ENCODE measurements at regions not wholly inside any gene's neighbourhood (a gene's known extent, or its start where the extent isn't known, plus 50 kb on each side); places are given as distances from the start of the nearest gene placed in this dataset.

- DNase-seq = no peak
These were observed 1404.2 kb upstream of the CELF2 start for GRCh38 chr10:9613338-9614075.

DNA sequence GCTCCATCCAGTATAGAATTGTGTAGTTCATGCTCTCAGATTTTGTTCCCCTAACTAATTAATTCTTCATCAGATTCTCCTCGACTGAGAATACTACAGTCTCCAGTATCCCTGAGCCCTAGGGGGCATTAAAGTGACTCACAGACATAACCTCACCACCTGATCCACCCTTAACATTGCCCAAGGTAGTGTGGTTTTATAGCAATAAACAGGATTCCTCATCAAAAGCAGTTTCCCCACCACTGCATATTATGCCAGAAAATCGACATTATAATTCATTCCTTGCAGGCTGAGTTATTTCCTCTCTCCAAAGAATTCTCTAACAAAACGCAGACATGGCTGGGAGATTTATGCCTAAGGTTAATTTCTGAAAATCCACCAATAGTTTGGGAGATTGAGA is 1402.5 kb upstream of the CELF2 start:
- DNase-seq = no peak

DNA sequence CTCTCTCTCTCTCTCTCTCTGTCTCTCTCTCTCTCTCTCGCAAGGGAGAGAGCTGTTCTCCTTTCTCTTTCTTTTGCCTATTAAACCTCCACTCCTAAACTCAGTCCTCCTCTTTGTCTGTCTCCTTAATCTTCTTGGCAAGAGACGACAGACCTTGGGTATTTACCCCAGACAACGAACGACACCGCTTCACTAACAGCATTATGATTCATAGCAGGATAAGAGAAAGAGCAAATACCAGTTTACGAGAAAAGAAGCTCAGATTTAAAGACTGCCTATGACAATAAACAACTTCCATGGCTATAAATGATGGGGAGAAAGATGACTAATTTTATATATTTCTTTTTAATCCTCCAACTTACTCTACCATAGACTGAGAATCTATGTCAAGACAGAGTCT is 1396.5 kb upstream of the CELF2 start:
- no peak for DNase-seq

DNA sequence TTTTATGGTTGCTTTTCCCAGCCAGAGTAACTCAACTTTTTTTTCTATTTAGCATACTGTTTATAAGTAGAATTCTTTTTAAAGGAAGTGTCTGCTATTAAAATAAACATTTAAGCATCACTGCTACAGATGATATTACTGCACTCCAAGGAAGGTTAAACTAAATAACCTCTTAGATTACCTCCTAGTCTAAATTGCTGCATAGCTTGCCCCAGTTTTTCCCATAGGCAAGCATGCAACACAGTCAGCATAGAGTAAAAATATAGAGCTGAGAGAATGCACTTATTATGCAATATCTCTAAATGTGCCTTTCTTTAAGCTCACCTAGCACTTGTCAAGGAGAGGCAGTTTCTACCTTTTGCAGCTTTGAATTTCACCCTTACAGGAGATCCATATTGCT is 1392.4 kb upstream of the CELF2 start:
- DNase-seq = no peak

GRCh38 chr10:9634466-9634865 is 1383.2 kb upstream of the CELF2 start:
- no peak for DNase-seq

- no peak for DNase-seq
These were observed 1382.0 kb upstream of the CELF2 start for GRCh38 chr10:9635691-9636090.

DNA sequence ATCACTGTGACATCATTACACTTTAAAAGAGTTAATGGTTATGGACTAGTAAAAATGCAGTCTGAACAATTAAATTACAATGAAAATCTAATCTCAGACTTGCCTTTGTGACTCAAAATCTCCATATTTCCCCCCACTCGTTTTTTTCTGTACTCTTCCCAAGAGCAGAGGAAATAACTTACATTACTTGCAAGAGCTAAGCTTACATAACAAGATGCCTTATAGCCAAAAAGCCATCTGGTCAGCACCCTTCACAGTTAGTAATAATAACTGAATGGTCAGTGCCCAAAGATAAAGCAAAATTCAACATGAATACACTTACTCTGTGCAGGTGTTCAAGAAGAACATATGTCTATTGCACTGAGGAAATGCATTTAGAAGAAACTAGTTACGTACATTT is 1381.5 kb upstream of the CELF2 start:
- DNase-seq = no peak

- DNase-seq = no peak
These were observed 1373.9 kb upstream of the CELF2 start for GRCh38 chr10:9643782-9644181.

- no peak for DNase-seq
These were observed 1372.3 kb upstream of the CELF2 start for GRCh38 chr10:9645404-9645803.

- no peak for DNase-seq
These were observed 1371.6 kb upstream of the CELF2 start for GRCh38 chr10:9645928-9646600.

DNA sequence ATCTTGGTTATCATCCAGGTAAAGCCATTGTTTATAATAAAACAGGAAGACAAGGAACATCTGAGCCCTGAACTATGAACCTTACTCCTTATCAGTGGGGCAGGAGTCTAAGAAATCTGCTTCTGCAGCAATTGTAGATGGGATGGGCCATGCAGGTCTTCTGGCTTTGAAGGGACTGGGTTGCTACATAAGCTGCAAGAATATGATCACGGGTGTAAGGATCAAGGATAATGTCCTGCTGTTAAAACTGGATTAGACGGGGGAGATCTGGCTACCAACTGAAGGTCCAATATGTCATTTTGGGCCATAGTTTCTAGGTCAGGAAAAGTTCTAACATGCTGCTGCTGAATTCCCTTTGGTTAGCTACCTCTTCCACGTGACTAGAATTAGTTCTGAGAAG is 1363.4 kb upstream of the CELF2 start:
- no peak for DNase-seq

DNA sequence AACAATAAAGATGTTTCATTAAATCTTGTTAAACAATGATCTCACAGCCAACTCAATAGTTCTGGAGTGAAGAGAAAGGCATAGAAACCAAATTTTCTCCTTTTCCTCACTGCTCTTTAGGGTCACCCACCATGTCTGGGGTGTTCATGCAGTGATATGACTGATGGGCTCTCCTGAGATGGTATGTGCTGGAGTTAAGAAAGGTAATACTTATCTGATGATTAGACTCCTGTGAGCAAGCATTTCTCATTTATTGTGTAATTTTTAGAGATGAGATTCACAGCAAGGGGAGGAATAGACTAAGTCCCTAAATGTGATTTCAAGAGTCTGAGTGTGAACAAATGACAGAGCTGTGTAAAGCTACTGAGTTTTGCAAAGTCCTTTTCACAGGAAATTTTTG is 1361.3 kb upstream of the CELF2 start:
- DNase-seq = no peak

GRCh38 chr10:9656996-9657395 is 1360.7 kb upstream of the CELF2 start:
- DNase-seq = no peak

GRCh38 chr10:9657530-9657929 is 1360.1 kb upstream of the CELF2 start:
- DNase-seq = no peak

GRCh38 chr10:9668411-9668810 is 1349.3 kb upstream of the CELF2 start:
- DNase-seq = no peak

GRCh38 chr10:9670911-9671310 is 1346.8 kb upstream of the CELF2 start:
- DNase-seq = no peak

GRCh38 chr10:9681655-9682054 is 1336.0 kb upstream of the CELF2 start:
- no peak for DNase-seq

DNA sequence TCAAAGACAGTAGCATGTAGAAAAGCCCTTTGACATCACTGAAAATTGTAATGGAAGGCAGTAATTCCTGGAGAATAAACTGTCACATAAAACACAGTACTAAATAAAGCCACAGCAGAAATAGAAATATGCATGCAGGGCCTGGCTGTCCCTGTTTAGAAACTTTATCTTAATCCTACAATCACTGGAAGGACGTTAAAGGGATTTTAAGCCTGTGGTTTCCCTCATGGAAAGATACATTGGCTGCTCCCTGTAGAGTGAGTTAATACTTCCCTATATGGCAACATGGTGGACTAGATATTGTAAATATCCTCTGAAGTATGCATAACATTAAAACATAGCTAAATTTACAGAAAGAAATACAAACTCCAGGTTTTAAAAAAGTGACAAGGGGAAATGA is 1334.9 kb upstream of the CELF2 start:
- DNase-seq = no peak

- DNase-seq = no peak
These were observed 1333.5 kb upstream of the CELF2 start for GRCh38 chr10:9684186-9684585.

DNA sequence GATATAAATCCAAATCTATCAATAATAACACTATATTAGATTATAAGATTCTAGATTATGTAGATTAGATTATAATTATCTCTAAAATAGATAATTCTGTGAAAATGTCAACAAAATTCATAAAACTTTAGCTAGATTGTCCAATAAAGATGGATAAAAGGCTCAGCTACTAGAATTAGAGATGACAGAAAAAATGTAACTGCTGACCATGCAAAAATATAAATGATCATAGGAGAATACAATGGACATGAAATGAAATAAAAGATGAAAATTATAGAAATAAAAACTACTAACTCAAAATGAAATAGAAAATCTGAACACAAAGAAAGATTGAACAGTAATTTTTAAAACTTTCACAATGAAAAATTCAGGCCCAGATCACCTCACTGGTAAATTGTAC is 1332.1 kb upstream of the CELF2 start:
- DNase-seq = no peak

DNA sequence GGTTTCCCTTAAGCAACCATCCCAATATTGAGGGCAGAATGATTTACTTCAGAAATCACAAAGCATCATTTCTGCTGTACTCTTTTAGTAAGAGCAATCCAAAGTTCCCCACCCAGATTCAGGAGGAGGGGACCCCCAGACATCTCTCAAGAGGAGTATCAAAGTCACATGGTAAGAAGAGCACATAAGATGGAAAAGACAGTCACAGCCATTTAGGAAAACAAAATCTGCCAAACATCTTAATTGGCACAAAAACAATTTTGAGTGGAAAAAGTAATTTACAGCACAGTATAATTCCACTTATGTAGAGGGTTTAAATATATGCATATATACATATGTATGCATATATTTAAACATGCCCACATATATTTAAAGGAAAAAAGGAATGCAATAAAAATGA is 1329.0 kb upstream of the CELF2 start:
- DNase-seq = no peak

DNA sequence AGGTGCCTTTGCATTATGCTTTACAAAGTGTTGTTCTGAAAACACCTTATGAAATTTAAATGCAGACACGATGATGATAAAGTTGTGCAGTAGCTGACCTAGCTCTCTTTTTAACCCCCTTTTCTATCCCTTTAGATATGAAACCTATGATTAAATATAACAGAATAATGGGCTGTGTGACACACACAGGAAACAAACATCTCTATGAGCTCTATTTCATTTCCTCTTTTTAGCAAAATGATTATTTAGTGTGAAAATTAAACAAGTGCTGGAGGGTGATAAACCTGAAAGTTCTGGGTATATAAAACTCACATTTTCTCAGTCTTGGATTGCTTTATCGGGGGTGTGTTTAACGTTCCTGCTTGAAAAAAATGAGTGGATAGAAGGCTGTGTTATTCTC is 1310.5 kb upstream of the CELF2 start:
- DNase-seq = no peak

GRCh38 chr10:9709849-9710248 is 1307.8 kb upstream of the CELF2 start:
- no peak for DNase-seq

- DNase-seq = no peak
These were observed 1305.3 kb upstream of the CELF2 start for GRCh38 chr10:9712393-9712792.

DNA sequence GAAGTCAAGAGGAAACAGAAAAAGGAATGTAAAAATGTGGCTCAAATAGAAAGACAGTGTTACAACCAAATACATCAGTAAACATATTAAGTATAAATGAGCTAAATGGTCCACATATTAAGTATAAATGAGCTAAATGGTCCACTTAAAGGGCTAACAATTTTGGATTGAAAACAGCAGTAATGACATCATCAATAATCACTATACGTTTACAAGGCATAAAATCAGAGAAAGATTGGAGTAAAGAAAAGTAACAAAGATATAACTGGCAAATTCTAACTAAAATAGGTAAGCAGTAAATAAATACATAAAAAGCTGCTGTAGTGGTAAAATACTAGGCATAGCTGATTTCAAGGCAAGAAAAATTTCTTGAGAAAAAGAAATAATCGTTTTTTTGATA is 1298.4 kb upstream of the CELF2 start:
- no peak for DNase-seq
